Occipital lobe (tissue), 1 donor: ENCODE measurements at regions not wholly inside any gene's neighbourhood (a gene's known extent, or its start where the extent isn't known, plus 50 kb on each side); places are given as distances from the start of the nearest gene placed in this dataset.
"Not testable (repeated sequence)": the region's sequence is repeated elsewhere in the genome, so short reads cannot be mapped to it uniquely, and the experiment has no call there.

Source experiments
- DNase-seq: peaks from one replicate; lab custom pipeline; 2025; lab: John Stamatoyannopoulos, UW

GRCh38 chr19:20388706-20389225 lies 176.8 kb downstream of the ZNF737 start:
- no peak for DNase-seq

GRCh38 chr19:20385061-20385460 lies 180.5 kb downstream of the ZNF737 start:
- DNase-seq: no peak

DNA sequence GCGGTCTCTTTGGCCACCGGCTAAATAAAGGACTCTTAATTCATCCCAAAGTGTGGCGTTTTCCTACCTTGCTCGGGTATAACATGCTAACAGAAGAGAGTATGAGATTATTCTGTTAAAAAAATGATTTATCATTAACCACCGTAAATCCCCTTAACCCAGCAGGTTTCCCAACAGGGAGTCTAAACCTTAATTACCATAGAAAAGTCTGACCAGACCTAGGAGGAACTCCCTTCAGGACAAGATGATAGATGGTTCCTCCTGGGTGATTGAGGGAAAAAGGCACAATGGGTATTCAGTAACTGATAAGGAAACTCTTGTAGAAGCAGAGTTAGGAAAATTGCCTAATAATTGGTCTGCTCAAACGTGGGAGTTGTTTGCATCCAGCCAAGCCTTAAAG lies 193.7 kb downstream of the ZNF737 start:
- DNase-seq: no peak

DNA sequence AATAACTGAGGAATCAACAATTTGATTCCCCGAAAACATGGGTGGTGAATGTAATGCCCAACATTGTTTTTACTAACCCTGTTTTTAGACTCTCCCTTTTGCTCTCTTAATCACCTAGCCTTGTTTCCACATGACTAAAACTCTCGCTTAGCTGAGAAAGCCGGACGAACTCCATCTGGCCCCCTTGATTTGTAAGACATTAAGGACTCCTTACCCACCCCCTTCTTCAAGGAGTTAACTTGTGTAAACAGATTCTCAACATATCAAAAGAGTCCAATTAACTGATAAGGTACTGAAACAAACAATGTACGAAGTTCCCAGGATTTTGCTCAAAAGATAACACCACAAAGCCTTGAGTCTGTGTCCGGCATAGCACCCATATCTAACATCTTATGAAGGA lies 194.3 kb downstream of the ZNF737 start:
- DNase-seq: not testable (repeated sequence)

GRCh38 chr19:20367811-20368294 lies 197.7 kb downstream of the ZNF737 start:
- no peak for DNase-seq

DNA sequence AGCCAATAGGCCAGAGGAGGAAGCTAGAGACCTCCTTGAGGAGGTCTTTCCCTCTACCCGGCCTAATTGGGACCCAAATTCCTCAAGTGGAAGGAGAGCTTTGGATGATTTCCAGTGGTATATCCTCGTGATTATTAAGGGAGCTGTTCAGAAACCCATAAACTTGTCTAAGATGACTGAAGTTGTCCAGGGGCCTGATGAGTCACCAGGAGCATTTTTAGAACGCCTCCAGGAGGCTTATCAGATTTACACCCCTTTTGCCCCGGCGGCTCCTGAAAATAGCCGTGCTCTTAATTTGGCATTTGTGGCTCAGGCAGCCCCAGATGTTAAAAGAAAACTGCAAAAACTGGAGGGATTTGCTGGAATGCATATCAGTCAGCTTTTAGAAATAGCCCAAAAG lies 198.1 kb downstream of the ZNF486 start:
- DNase-seq: no peak

DNA sequence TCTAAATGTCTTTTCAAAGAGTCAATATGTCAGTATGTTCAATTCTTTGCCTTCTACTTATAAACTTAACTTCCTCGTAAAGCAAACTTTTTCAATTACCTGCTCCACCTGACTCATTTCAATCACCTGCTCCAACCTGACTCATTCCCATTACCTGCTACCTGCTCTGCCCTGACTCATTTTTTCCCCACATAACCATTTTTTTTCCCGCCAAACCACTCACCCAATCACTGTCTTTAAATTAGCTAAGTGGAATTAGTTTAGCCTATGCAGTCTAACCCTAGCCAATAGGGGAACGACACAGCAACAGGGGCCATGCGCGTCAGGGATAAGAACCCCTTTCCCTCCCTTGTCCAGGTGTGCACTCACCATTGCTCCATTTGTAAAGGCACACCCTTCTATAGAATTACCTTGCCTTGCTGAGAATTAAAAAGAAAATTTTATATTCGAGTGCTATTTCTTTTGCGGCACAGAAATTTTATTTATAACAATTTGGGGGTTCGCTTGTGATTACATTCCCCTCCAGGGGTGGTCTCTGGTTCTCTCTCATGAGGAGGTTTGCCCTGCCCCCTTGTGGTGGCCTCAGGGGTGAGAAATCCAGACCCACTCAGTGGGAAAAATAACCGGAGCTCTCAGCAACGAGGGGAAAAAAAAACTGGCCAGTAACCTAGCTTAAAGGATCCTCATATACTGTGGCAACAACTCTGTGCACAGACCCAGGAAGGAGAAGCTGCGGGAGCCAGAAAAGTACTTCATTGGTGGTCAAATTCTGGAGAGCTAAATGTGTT lies 193.1 kb downstream of the ZNF486 start:
- DNase-seq: no peak

- DNase-seq: not testable (repeated sequence)
Measured at GRCh38 chr19:20358841-20359465, 191.9 kb downstream of the ZNF486 start.

- DNase-seq: no peak
Measured at GRCh38 chr19:20357921-20358320, 190.9 kb downstream of the ZNF486 start.

- no peak for DNase-seq
Measured at GRCh38 chr19:20351244-20351643, 184.2 kb downstream of the ZNF486 start.

DNA sequence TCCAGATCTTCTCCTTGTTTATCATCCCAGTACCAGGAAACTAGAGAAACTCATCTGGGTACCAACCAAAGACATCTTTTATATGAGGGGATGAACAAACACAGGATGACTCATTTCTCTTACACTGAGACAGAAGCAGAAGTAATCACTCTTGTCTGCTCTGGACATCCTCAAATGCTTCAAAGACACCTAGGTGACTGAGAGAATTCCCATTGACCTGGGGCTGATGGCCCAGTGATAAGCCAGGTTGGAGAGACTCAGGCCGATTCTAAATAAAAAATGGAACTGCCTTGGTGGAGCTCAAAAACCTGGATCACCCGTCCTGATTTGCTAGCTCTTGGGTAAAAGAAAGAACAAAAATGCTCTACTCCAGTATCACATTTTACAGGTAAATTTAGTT lies 182.2 kb downstream of the ZNF486 start:
- no peak for DNase-seq

DNA sequence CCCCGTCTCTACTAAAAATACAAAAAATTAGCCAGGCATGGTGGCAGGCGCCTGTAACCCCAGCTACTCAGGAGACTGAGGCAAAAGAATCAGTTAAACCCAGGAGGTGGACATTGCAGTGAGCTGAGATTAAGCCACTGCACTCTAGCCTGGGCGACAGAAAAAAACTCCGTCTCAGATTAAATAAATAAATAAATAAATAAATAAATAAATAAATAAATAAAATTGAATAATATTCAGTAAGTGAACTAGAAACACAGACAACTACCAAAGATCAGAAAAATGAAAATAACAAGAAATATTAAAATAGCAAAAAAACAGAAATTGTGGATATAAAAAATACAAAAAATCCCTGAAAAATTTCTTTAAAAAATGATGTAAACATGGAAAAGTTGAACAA lies 172.4 kb downstream of the ZNF486 start:
- no peak for DNase-seq

DNA sequence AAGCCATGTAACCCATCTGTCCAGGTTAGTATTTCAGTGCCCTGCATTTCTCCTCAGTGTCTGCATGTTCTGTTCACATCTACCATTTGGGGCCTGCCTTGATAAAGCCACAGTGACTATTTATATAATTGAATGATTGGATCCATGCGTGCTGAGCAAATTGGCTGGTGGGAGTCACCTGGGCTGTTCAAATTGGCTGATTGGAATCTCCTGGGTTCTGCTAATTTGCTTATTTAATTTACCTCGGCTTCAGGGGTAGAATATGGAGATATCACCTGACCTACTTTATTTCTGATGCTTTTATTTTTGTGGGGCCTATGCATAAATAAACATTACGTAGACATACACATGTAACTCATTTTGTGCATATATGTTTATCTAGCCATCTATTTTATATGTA lies 167.7 kb downstream of the ZNF486 start:
- DNase-seq: no peak

GRCh38 chr19:20333508-20333907 lies 166.5 kb downstream of the ZNF486 start:
- DNase-seq: no peak

DNA sequence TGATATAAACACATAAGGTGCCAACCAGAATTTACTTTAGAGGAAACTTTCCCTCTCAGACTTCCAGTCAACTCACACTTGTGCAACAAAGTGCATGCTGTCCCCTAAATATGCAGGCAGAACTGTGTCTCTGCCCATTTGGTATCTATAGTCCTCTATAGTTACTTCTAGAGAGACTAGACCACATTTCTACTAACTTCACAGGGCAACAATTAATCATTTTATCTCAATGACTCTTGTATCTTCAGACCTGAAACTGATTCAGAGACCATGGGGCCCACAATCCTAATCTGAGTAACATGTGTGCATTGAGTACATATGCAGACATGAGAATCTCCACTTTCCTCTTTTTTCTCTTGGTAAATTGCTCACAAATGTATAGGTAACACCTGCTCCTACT lies 158.1 kb downstream of the ZNF486 start:
- no peak for DNase-seq

- no peak for DNase-seq
Measured at GRCh38 chr19:20321139-20321763, 154.2 kb downstream of the ZNF486 start.

DNA sequence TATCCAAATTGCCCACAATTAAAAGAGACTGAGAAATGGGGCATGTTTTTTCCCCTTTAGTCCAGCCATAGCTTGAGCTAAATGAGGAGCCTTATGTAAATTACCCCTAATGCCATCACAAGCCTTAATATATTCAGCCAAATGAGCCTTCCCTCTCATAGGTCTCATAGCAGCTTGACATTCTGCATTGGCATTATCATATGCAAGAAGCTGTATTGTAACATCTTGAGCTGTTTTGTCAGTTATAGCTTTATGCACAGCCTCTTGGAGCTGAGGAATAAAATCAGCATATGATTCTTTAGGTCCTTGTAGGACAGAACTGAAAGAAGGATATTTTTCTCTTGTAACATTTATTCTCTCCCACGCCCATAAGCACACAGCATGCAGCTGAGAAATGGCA lies 153.2 kb downstream of the ZNF486 start:
- DNase-seq: no peak

DNA sequence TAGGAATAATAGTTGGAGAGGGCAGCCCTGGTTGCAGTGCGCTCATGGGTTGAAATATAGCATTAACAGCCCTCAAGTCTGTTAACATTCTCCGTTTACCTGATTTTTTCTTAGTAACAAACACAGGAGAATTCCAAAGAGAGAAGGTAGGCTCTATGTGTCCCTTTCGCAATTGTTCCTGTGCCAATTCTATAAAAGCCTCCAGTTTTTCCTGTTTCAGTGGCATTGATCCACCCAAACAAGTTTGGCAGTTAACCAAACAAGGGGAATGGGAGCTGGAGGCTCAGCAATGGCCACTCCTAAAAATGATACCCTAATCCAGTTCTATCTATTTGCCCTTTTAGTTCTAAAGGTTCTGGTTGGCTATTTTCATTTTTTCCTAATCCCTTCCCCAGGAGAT lies 151.6 kb downstream of the ZNF486 start:
- no peak for DNase-seq

DNA sequence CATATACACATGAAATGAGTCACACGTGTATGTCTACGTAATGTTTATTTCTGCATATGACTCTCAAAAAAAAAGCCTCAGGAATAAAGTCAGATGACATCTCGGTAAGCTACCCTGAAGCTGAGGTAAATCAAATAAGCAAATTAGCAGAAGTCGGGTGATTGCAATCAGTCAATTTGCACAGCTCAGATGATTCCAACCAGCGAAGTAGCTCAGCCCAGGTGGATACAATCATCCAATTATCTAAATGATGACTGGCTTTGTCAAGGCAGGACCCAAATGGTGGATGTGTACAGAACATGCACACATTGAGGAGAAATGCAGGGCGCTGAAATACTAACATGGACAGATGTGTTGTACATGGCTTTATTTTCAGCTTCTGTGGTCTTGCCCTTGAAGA lies 148.5 kb downstream of the ZNF486 start:
- DNase-seq: no peak

- no peak for DNase-seq
Measured at GRCh38 chr19:20313894-20314293, 146.9 kb downstream of the ZNF486 start.

DNA sequence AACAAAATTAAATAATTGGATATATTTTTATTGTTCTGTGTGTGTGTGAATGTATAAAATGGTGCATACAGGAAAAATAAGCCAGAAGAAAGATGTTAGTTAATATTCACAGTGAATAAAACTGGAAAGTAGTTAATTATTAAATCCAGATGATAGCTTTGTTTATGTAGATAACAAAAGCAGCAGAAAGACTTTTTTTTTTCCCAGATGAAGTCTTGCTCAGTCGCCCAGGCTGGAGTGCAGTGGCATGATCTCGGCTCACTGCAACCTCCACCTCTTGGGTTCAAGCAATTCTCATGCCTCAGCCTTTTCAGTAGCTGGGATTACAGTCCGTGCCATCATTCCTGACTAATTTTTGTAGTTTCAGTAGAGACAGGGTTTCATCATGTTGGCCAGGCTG lies 140.1 kb downstream of the ZNF486 start:
- no peak for DNase-seq

DNA sequence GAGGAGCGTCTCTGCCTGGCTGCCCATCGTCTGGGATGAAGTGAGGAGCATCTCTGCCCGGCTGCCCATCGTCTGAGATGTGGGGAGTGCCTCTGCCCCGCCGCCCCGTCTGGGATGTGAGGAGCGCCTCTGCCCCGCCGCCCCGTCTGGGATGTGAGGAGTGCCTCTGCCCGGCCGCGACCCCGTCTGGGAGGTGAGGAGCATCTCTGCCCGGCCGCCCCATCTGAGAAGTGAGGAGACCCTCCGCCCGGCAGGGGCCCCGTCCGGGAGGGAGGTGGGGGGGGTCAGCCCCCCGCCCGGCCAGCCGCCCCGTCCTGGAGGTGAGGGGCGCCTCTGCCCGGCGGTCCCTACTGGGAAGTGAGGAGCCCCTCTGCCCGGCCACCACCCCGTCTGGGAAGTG lies 129.3 kb downstream of the ZNF486 start:
- DNase-seq: not testable (repeated sequence)
